ENCODE measurements at regions not wholly inside any gene's neighbourhood (a gene's known extent, or its start where the extent isn't known, plus 50 kb on each side); places are given as distances from the start of the nearest gene placed in this dataset.

- DNase-seq (ENCODE audit: low spot score), result no peak
- in situ Hi-C loops (cut with MboI; ENCODE audit: low sequenced_read_pairs, unreplicated experiment), result no loop called here
- TF ChIP-seq, protein P1, sequence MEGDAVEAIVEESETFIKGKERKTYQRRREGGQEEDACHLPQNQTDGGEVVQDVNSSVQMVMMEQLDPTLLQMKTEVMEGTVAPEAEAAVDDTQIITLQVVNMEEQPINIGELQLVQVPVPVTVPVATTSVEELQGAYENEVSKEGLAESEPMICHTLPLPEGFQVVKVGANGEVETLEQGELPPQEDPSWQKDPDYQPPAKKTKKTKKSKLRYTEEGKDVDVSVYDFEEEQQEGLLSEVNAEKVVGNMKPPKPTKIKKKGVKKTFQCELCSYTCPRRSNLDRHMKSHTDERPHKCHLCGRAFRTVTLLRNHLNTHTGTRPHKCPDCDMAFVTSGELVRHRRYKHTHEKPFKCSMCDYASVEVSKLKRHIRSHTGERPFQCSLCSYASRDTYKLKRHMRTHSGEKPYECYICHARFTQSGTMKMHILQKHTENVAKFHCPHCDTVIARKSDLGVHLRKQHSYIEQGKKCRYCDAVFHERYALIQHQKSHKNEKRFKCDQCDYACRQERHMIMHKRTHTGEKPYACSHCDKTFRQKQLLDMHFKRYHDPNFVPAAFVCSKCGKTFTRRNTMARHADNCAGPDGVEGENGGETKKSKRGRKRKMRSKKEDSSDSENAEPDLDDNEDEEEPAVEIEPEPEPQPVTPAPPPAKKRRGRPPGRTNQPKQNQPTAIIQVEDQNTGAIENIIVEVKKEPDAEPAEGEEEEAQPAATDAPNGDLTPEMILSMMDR (IDR thresholded peaks at IDR 0.05; ENCODE audit: borderline replicate concordance, control extremely low read depth, extremely low read depth, insufficient read depth, missing control alignments), result no peak
Observed at GRCh38 chr17:65406552-65406951, 154.9 kb downstream of the AXIN2 start.

DNA sequence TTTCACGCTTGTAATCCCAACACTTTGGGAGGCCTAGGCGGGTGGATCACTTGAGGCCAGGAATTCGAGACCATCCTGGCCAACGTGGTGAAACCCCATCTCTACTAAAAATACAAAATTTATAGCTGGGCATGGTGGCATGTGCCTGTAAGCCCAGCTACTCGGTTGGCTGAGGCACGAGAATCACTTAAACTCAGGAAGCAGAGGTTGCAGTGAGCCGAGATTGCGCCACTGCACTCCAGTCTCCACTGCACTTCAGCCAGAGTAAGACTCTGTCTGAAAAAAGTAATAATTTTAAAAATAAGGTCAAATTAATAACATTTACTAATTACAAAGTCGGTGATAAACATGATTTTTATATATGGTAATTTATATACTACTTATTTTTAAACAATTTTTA, 155.9 kb downstream of the AXIN2 start:
- TF ChIP-seq, protein P1 (IDR thresholded peaks at IDR 0.05; ENCODE audit: borderline replicate concordance, control extremely low read depth, extremely low read depth, insufficient read depth, missing control alignments), result no peak

GRCh38 chr17:65404761-65405160, 156.7 kb downstream of the AXIN2 start:
- TF ChIP-seq, protein P1 (IDR thresholded peaks at IDR 0.05; ENCODE audit: borderline replicate concordance, control extremely low read depth, extremely low read depth, insufficient read depth, missing control alignments), result no peak
- in situ Hi-C loops (cut with MboI; ENCODE audit: low sequenced_read_pairs, unreplicated experiment), result no loop called here
- DNase-seq (ENCODE audit: low spot score), result no peak

More for the DNA sequence above, 155.9 kb downstream of the AXIN2 start:
- in situ Hi-C loops (cut with MboI; ENCODE audit: low sequenced_read_pairs, unreplicated experiment), result no loop called here
- no peak for DNase-seq (ENCODE audit: low spot score)

- DNase-seq (ENCODE audit: low spot score), result no peak
- in situ Hi-C loops (cut with MboI; ENCODE audit: low sequenced_read_pairs, unreplicated experiment), result no loop called here
- TF ChIP-seq, protein P1 (IDR thresholded peaks at IDR 0.05; ENCODE audit: borderline replicate concordance, control extremely low read depth, extremely low read depth, insufficient read depth, missing control alignments), result no peak
Observed at GRCh38 chr17:65403626-65404025, 157.8 kb downstream of the AXIN2 start.

DNA sequence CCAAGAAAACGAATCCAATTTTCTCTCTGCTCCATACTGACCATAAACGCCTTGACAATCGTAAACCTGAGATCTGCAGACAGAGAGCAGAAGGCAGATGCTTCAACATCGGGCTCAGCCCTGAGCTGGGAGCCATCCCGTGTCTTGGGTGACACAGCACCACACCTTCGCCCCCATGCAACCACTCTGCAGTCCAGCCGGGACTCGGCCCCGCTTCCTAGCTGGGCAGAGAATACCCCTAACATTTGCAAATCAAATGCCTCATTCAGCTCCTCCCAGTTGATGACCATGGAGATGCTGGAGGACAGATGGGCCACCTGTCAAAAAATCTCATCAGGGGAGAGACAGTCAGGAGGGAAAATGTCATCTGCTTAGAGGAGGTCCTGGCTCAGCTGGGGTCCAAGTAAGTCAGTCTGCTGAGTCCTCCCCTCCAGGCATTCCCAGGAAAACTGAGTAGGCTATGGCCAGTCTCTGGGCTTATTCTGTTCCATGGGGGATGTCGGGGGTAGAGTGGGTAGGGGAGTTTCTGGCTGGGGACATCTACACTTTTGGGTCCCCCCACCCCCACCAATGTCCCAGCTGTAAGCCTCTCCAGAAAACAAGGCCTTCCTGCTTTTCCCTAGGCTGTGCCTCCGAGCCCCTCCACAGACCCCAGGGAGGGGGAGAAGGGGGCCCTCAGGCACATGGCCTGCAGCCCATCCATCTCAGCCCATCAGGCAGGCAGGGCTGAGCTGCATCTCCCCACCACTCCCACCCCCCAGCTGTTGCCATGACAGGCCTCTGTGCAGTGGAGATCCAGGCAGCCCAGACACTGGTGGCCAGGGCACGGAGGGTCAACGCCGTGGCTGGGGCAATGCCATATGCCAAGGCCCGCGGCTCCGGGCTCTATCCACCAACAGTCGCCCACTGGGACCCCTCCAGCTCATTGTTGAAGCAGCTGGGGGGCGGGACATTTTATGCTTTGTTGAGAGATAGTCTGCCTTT, 158.6 kb downstream of the AXIN2 start:
- in situ Hi-C loops (cut with MboI; ENCODE audit: low sequenced_read_pairs, unreplicated experiment), result no loop called here
- no peak for DNase-seq (ENCODE audit: low spot score)
- TF ChIP-seq, protein P1 (IDR thresholded peaks at IDR 0.05; ENCODE audit: borderline replicate concordance, control extremely low read depth, extremely low read depth, insufficient read depth, missing control alignments), result no peak

GRCh38 chr17:65401561-65401960, 159.9 kb downstream of the AXIN2 start:
- TF ChIP-seq, protein P1 (IDR thresholded peaks at IDR 0.05; ENCODE audit: borderline replicate concordance, control extremely low read depth, extremely low read depth, insufficient read depth, missing control alignments), result no peak
- in situ Hi-C loops (cut with MboI; ENCODE audit: low sequenced_read_pairs, unreplicated experiment), result no loop called here
- DNase-seq (ENCODE audit: low spot score), result no peak

All from GM13976 (cell line).